CD4-positive, alpha-beta T cell treated with Interleukin-21 for 1 hour (primary cell): ENCODE measurements at regions not wholly inside any gene's neighbourhood (a gene's known extent, or its start where the extent isn't known, plus 50 kb on each side); places are given as distances from the start of the nearest gene placed in this dataset.
"Not testable (repeated sequence)": the region's sequence is repeated elsewhere in the genome, so short reads cannot be mapped to it uniquely, and the experiment has no call there.

Experiments used
- DNase-seq: peaks from one replicate; pipeline ENCODE4 v3.0.0-alpha.2; 2020

- no peak for DNase-seq
Measured at GRCh38 chr17:72565758-72566157, 444.9 kb downstream of the SOX9 start.

- no peak for DNase-seq
Measured at GRCh38 chr17:72566671-72567484, 446.1 kb downstream of the SOX9 start.

GRCh38 chr17:72567774-72568173, 447.0 kb downstream of the SOX9 start:
- DNase-seq: no peak

GRCh38 chr17:72569148-72569946, 448.5 kb downstream of the SOX9 start:
- DNase-seq: no peak

- DNase-seq: no peak
Measured at GRCh38 chr17:72571813-72572396, 451.1 kb downstream of the SOX9 start.

GRCh38 chr17:72572604-72573491, 452.0 kb downstream of the SOX9 start:
- DNase-seq: no peak

GRCh38 chr17:72573492-72573801, 452.6 kb downstream of the SOX9 start:
- not testable (repeated sequence) for DNase-seq

- no peak for DNase-seq
Measured at GRCh38 chr17:72574675-72575510, 454.1 kb downstream of the SOX9 start.

- DNase-seq: no peak
Measured at GRCh38 chr17:72575542-72576233, 454.9 kb downstream of the SOX9 start.

- no peak for DNase-seq
Measured at GRCh38 chr17:72576289-72576759, 455.5 kb downstream of the SOX9 start.

GRCh38 chr17:72578817-72579470, 458.1 kb downstream of the SOX9 start:
- no peak for DNase-seq

- DNase-seq: no peak
Measured at GRCh38 chr17:72579990-72580320, 459.1 kb downstream of the SOX9 start.

- no peak for DNase-seq
Measured at GRCh38 chr17:72580321-72581127, 459.7 kb downstream of the SOX9 start.

- DNase-seq: no peak
Measured at GRCh38 chr17:72587156-72587555, 466.3 kb downstream of the SOX9 start.

GRCh38 chr17:72587773-72588511, 467.1 kb downstream of the SOX9 start:
- DNase-seq: peak; percentile 6

- no peak for DNase-seq
Measured at GRCh38 chr17:72588561-72588960, 467.7 kb downstream of the SOX9 start.

GRCh38 chr17:72588961-72589360, 468.1 kb downstream of the SOX9 start:
- peak; percentile 6 for DNase-seq

- DNase-seq: no peak
Measured at GRCh38 chr17:72590382-72590781, 469.6 kb downstream of the SOX9 start.

GRCh38 chr17:72590882-72591281, 470.1 kb downstream of the SOX9 start:
- no peak for DNase-seq
